HL-60 (cell line): ENCODE measurements at regions not wholly inside any gene's neighbourhood (a gene's known extent, or its start where the extent isn't known, plus 50 kb on each side); places are given as distances from the start of the nearest gene placed in this dataset.

Experiments
- DNase-seq, 2 experiments: peaks; one replicate each; pipeline ENCODE4 v3.0.0-alpha.2; 2010 to 2020; ENCODE audit warnings: low read depth in 1 of 2, low spot score in 1 of 2
- H3K27ac ChIP-seq: fragments of 250-450 bp; sonication (Bioruptor Pico); replicated peaks from 2 replicates; pipeline ENCODE4 v1.5.1; 2020; ENCODE audit warnings: mild to moderate bottlenecking, moderate library complexity
- H3K27me3 ChIP-seq: fragments of 250-450 bp; sonication (Bioruptor Pico); 2 replicates; pipeline ENCODE4 v1.5.1; 2021; ENCODE audit warnings: mild to moderate bottlenecking, moderate library complexity; ENCODE audit not compliant: insufficient read depth, poor library complexity, severe bottlenecking
- H3K4me3 ChIP-seq: replicated peaks from 2 replicates; pipeline ENCODE4 v1.5.1; 2011; ENCODE audit warnings: mild to moderate bottlenecking, control low read depth, low read length; ENCODE audit not compliant: insufficient read depth
- CTCF ChIP-seq: IDR thresholded peaks from one replicate; pipeline ENCODE4 v1.5.1; 2011; ENCODE audit warnings: low read length, control low read depth, inconsistent platforms; ENCODE audit not compliant: insufficient read depth
- GABPA ChIP-seq: IDR thresholded peaks from 2 replicates; pipeline ENCODE4 v1.6.1; 2012; ENCODE audit warnings: low read depth
- POLR2AphosphoS5 ChIP-seq: IDR thresholded peaks from 2 replicates; pipeline ENCODE4 v1.6.1; 2012; ENCODE audit warnings: low read depth
- REST ChIP-seq: IDR thresholded peaks from 2 replicates; pipeline ENCODE4 v1.6.1; 2012; ENCODE audit warnings: low read depth; ENCODE audit not compliant: insufficient replicate concordance
- SPI1 ChIP-seq: IDR thresholded peaks from 2 replicates; pipeline ENCODE4 v1.6.1; 2012; ENCODE audit warnings: low read depth, mild to moderate bottlenecking, borderline replicate concordance

GRCh38 chr3:31116651-31117050, 222.2 kb upstream of the GADL1 start:
- TF ChIP-seq SPI1 = no peak
- TF ChIP-seq REST = no peak
- TF ChIP-seq CTCF = no peak
- no peak for TF ChIP-seq POLR2AphosphoS5
- TF ChIP-seq GABPA = no peak
- H3K27me3 ChIP-seq = no peaks in the 10 kb centered on the region
- no peak for DNase-seq
- no peak overlapping the region for H3K27ac ChIP-seq
- no peak overlapping the region for H3K4me3 ChIP-seq

GRCh38 chr3:31117854-31118253, 223.4 kb upstream of the GADL1 start:
- no peaks in the 10 kb centered on the region for H3K27me3 ChIP-seq
- no peak overlapping the region for H3K27ac ChIP-seq
- TF ChIP-seq REST = no peak
- TF ChIP-seq POLR2AphosphoS5 = no peak
- no peak for DNase-seq
- no peak overlapping the region for H3K4me3 ChIP-seq

- no peak for DNase-seq
- TF ChIP-seq CTCF = no peak
- no peak for TF ChIP-seq REST
- no peak for TF ChIP-seq POLR2AphosphoS5
- TF ChIP-seq GABPA = no peak
- TF ChIP-seq SPI1 = no peak
- Histone ChIP-seq H3K4me3 (no peak overlapping the region), H3K27ac (no peak overlapping the region), H3K27me3 (no peaks in the 10 kb centered on the region)
Observed at GRCh38 chr3:31124373-31124772, 229.9 kb upstream of the GADL1 start.
